ENCODE measurements at regions not wholly inside any gene's neighbourhood (a gene's known extent, or its start where the extent isn't known, plus 50 kb on each side); places are given as distances from the start of the nearest gene placed in this dataset.

DNA sequence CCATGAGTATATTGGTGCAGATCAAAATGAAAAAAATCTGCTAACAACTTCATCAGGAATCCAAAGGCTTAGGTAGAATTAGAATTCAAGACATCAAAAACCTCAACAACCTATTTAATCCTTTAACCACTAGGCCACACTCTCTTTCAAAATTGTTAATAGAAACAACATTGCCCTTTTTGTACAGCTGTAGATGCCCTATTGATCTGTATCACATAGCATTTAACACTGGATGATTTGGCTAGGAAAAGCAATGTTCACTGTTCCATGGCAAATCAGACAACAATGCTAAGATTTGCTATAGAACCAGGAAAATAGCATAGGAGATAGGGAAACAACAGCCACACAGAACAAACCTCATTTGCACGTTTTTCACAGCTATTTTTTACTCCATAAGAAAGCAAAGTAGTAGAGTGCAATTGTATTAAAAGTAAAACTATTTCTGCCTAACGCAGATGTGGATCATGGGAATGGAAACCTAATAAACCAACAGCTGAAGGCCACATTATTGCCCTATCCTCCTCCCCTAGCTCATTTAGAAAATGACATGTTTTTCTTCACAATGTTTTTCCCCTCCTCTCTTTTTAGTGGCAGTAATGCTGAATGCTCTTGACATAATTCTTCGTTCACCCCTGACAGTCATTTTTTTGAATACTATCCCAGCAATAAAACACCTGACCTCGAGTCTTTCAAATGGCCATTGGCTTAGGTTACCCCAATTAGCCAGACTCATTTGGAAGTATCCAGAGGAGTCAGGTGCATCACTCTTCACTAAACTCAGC lies 373.0 kb upstream of the CCNH start:
- TF ChIP-seq, protein P1, sequence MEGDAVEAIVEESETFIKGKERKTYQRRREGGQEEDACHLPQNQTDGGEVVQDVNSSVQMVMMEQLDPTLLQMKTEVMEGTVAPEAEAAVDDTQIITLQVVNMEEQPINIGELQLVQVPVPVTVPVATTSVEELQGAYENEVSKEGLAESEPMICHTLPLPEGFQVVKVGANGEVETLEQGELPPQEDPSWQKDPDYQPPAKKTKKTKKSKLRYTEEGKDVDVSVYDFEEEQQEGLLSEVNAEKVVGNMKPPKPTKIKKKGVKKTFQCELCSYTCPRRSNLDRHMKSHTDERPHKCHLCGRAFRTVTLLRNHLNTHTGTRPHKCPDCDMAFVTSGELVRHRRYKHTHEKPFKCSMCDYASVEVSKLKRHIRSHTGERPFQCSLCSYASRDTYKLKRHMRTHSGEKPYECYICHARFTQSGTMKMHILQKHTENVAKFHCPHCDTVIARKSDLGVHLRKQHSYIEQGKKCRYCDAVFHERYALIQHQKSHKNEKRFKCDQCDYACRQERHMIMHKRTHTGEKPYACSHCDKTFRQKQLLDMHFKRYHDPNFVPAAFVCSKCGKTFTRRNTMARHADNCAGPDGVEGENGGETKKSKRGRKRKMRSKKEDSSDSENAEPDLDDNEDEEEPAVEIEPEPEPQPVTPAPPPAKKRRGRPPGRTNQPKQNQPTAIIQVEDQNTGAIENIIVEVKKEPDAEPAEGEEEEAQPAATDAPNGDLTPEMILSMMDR (conservative IDR thresholded peaks at IDR 0.05; ENCODE audit: low read length) = no peak
- no peak for TF ChIP-seq EZH2phosphoT487 (IDR thresholded peaks at IDR 0.05; ENCODE audit: borderline replicate concordance, low read depth, low read length)

All from OCI-LY7 (cell line).